Fibroblast of lung (primary cell): ENCODE measurements at regions not wholly inside any gene's neighbourhood (a gene's known extent, or its start where the extent isn't known, plus 50 kb on each side); places are given as distances from the start of the nearest gene placed in this dataset.

Experiments
- EZH2 ChIP-seq: IDR thresholded peaks from 2 replicates; pipeline ENCODE4 v1.5.1; 2012; ENCODE audit warnings: low read length, control low read depth, mild to moderate bottlenecking; ENCODE audit errors: missing control alignments
- TF ChIP-seq, protein P1 (sequence below), 2 donors: IDR thresholded peaks in 1 of 2; conservative IDR thresholded peaks in 1 of 2; 1 replicate in 1 of 2; 2 replicates in 1 of 2; pipeline ENCODE4 v1.5.1; 2011 to 2012; ENCODE audit warnings: low read length in 2 of 2, control low read depth in 1 of 2, inconsistent platforms in 1 of 2, low read depth in 1 of 2, mild to moderate bottlenecking in 1 of 2

DNA sequence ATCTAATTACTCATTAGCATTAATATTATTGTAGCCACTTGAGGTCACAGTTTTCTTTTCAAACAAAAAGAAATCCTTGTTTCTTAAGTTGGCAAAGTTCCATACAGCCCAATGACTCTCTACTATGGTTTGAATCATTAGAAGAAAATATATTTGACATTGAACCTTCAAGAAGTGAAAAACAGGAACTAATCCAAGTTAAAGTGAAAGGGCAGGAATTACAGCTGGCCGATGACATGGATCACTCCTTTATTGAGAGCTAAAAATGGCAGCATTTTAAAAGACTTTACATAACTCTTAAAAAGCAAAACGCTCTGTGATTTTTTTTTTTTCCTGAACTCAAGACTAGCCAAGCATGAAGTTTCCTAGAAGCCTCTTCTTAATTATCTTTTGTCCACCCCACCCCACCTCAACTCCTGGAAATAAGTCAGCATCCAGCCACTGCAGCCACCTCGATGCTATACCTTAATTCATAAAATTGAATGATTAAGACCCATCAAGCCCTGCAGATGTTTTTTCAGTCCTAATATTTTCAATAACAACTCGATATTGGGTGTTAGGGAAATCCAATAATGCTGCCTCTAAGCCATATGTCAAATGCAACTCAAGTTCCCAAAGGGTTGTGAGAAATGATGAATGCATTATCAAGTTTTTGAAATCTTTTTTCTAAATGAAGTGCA is 323.1 kb downstream of the HHIPL2 start:
- TF ChIP-seq, protein P1, sequence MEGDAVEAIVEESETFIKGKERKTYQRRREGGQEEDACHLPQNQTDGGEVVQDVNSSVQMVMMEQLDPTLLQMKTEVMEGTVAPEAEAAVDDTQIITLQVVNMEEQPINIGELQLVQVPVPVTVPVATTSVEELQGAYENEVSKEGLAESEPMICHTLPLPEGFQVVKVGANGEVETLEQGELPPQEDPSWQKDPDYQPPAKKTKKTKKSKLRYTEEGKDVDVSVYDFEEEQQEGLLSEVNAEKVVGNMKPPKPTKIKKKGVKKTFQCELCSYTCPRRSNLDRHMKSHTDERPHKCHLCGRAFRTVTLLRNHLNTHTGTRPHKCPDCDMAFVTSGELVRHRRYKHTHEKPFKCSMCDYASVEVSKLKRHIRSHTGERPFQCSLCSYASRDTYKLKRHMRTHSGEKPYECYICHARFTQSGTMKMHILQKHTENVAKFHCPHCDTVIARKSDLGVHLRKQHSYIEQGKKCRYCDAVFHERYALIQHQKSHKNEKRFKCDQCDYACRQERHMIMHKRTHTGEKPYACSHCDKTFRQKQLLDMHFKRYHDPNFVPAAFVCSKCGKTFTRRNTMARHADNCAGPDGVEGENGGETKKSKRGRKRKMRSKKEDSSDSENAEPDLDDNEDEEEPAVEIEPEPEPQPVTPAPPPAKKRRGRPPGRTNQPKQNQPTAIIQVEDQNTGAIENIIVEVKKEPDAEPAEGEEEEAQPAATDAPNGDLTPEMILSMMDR (conservative IDR thresholded peaks at IDR 0.05 in 1 of 2, IDR thresholded peaks at IDR 0.05 in 1 of 2; ENCODE audit: low read depth in 1 of 2, low read length in 2 of 2): no peak
- no peak for TF ChIP-seq EZH2
